Type B pancreatic cell (in vitro differentiated cells): ENCODE measurements at regions not wholly inside any gene's neighbourhood (a gene's known extent, or its start where the extent isn't known, plus 50 kb on each side); places are given as distances from the start of the nearest gene placed in this dataset.

Experiments
- DNase-seq: peaks from one replicate; pipeline ENCODE4 v3.0.0; 2021; ENCODE audit warnings: mixed read lengths; ENCODE audit not compliant: unreplicated experiment; ENCODE audit errors: extremely low spot score
- H3K27ac Mint-ChIP-seq: 2 replicates; pipeline ENCODE4 v1.8.0; 2021; ENCODE audit warnings: mild to moderate bottlenecking, mixed read lengths
- H3K27me3 Mint-ChIP-seq: 2 replicates; pipeline ENCODE4 v1.8.0; 2021; ENCODE audit warnings: mixed read lengths
- H3K36me3 Mint-ChIP-seq: 2 replicates; pipeline ENCODE4 v1.8.0; 2021; ENCODE audit warnings: mixed read lengths
- H3K4me1 Mint-ChIP-seq: one replicate; pipeline ENCODE4 v1.8.0; 2021; ENCODE audit warnings: mixed read lengths; ENCODE audit not compliant: unreplicated experiment
- H3K4me3 Mint-ChIP-seq: 2 replicates; pipeline ENCODE4 v1.8.0; 2021; ENCODE audit warnings: mild to moderate bottlenecking, mixed read lengths
- H3K9me3 Mint-ChIP-seq: 2 replicates; pipeline ENCODE4 v1.8.0; 2021; ENCODE audit warnings: mixed read lengths
- TF ChIP-seq, protein P1 (sequence below): fragments of 200-600 bp; sonication (generic); conservative IDR thresholded peaks from 2 replicates; pipeline ENCODE4 v1.5.0; 2021; ENCODE audit warnings: antibody characterized with exemption, mild to moderate bottlenecking

DNA sequence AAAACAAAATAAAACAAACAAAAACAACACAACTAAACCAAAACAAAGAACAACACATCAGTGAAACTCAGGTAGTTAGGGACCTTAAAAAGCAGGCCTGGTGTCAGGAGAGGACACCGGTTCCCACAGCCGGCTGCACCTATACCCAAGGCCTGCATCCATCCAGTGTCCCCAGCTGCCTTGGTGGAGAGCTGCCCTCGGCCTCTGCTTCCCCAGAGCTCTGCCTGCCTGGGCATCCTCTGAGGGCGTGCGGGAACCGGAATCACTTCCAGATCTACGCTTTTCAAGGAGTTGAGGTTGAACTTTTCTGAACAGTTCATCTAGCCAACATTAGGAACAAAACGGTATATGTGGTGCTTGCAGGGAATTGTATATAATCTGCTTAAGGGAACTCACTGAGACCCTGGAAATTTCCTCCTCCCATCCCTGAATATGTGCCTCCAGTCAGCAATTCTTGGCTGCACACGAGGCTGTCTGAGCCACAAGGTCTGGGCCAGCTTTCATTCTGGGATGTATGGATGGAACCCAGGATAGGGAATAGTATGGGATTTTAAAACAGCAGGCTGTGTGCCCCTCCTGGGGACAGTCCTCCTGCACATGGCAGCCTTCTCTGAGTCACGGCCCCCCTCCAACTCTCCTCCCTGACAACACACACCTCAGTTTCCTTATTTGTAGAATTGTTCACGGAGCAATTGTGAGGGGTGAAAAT is 319.0 kb upstream of the RTL1 start:
- Mint-ChIP-seq H3K4me1 (peaks cover 20% of the 10 kb centered on the region), H3K36me3 (no peaks in the 10 kb centered on the region)

DNA sequence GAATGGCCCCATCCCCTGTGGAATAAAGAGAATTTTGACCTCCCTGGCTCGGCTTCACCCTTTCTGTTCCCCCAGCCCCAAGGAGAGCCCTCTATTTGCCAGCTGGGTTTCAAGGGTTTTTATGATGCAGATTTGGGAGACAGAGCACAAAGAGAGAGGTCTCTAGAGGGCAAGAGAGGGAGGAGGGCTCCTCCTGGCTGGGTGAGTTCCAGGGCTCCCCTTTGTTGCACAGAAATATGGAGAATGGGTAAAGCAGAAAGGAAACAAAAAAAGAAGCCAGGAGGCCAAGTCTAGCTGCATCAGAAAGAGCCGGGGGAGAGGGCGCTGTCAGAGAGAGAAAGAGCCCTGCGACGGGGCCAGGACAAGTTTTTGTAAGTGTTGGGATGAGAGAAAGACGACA is 319.6 kb upstream of the RTL1 start:
- DNase-seq, result no peak
- TF ChIP-seq, protein P1, sequence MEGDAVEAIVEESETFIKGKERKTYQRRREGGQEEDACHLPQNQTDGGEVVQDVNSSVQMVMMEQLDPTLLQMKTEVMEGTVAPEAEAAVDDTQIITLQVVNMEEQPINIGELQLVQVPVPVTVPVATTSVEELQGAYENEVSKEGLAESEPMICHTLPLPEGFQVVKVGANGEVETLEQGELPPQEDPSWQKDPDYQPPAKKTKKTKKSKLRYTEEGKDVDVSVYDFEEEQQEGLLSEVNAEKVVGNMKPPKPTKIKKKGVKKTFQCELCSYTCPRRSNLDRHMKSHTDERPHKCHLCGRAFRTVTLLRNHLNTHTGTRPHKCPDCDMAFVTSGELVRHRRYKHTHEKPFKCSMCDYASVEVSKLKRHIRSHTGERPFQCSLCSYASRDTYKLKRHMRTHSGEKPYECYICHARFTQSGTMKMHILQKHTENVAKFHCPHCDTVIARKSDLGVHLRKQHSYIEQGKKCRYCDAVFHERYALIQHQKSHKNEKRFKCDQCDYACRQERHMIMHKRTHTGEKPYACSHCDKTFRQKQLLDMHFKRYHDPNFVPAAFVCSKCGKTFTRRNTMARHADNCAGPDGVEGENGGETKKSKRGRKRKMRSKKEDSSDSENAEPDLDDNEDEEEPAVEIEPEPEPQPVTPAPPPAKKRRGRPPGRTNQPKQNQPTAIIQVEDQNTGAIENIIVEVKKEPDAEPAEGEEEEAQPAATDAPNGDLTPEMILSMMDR, result peak; percentile 23
- Mint-ChIP-seq H3K27ac (peak overlapping the region; percentile 62), H3K4me1 (peaks cover 18% of the 10 kb centered on the region), H3K9me3 (no peaks in the 10 kb centered on the region), H3K4me3 (no peak overlapping the region), H3K27me3 (peaks cover 6% of the 10 kb centered on the region), H3K36me3 (no peaks in the 10 kb centered on the region)

More for the DNA sequence above, 319.0 kb upstream of the RTL1 start:
- no peak for DNase-seq
- Mint-ChIP-seq H3K27me3 (peaks cover 6% of the 10 kb centered on the region), H3K4me3 (no peak overlapping the region), H3K27ac (peak overlapping the region; percentile 62), H3K9me3 (no peaks in the 10 kb centered on the region)
- TF ChIP-seq, protein P1, result no peak

DNA sequence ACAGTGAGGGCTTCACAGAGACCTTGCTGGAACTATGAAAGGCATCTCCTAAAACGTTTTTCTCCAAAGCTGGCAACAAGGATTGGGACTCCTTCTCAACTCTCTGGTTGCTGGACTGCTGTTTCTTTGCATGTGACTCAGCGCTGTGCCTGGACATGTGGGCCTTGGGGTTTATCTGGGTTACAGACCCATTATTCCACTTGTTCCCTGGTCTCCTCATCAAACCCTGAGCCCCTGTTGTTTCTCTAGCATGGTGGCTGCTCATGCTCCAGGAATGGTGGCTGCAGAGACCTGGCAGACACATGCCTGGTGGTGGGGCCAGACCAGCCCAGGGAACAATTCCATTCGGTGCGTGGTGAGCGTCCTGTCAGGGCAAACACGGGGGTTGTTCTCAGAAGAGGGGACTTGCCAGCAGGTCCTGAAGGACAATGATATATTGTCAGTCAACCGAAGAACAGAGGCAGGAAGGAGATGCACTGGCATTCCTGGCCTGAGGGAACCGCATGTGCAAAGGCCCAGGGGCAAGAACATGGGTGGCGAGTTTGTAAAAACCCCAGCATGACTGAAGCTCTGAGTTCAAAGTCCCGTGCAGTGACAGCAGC is 320.1 kb upstream of the RTL1 start:
- Mint-ChIP-seq H3K36me3 (no peaks in the 10 kb centered on the region), H3K4me3 (no peak overlapping the region), H3K9me3 (no peaks in the 10 kb centered on the region), H3K27ac (peak overlapping the region; percentile 62), H3K4me1 (peaks cover 18% of the 10 kb centered on the region), H3K27me3 (peaks cover 6% of the 10 kb centered on the region)
- DNase-seq, result peak; percentile 53
- TF ChIP-seq, protein P1, result no peak

DNA sequence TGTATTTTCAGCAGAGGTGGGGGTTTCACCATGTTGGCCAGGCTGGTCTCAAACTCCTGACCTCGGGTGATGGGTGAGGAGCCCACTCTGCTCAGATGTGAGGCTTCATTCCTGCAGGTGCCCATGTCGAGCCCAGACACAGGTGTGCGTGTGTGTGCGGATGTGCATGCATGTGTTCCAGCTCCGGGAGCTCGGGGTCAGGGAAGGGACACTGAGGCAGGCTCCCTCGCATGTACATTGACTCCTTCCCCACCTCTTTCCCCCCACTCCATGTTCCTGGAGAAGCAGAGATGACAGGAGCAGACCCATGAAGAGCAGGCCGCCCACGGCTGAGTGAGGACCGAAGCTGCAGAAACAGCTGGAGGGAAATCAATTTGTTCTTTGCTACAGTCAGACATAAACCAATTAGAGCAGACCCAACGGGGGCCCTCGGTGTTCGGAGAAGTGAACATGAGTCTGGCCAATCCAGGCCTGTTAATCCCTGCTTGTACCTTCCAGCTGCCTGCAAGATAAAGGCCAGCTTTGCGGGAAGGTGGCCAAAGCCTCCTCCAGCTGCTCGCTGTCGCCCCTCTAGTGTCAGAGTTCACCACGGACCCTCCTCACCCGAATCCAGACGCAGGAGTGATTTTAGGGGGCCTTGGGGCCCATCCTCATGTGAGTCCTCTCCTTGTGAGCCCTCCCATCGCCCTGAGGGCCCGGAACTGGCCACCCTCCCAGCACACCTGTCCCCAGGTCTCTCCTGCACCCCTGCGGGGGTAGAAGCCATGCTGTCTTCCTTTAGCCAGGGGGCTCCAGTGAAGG is 321.0 kb upstream of the RTL1 start:
- peaks cover 6% of the 10 kb centered on the region for H3K27me3 Mint-ChIP-seq
- DNase-seq, result peak; percentile 37
- H3K9me3 Mint-ChIP-seq, result no peaks in the 10 kb centered on the region
- H3K27ac Mint-ChIP-seq, result no peak overlapping the region
- TF ChIP-seq, protein P1, result no peak
- no peak overlapping the region for H3K4me3 Mint-ChIP-seq
- H3K36me3 Mint-ChIP-seq, result no peaks in the 10 kb centered on the region
- peaks cover 18% of the 10 kb centered on the region for H3K4me1 Mint-ChIP-seq

DNA sequence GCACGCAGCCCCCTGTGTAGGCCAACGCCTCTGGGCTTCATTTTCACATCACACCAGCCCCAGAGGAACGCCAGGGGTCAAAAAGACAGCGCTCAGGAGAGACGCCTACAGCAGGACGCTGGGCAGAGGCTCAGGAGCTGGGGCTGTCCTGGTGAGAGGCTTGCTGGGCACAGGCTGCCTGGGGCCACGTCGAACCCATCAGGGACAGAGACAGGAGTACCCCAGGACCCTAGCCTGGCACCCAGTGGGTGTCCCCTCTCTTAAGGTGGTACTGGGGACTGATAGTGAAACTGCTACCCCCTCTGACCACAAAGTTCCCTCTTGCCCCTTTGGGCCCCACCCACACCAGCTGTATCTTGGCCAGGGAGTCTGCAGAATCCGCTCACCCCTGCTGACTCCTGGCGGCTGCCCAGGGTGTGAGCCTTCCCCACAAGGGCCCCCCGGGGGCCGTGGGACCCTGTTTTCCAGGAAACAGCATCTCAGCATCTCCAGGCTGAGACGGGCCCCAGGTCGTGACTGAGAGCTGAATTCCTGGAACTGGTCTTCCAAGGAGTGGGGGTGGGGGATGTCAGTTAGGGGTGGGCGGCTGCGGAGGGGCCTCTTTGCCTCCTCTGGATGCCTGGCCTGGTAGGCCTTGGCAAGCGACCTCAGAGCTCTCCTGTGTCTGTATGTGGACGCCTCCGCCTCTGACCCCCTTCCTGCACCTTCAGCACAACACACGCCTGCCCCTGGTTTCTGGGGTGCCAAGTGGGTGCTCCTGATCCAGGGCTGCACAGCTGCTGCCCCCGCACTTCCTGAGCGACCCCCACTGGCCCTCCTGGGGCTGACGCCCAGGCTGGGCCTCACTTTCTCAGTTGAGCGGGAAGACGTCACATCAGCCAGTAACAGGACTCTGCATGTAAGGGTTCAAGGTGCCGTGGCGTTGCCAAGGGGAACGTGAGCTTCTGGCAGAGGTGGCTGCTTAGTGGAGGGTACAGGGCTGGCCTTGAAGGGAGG is 321.9 kb upstream of the RTL1 start:
- Mint-ChIP-seq H3K27ac (no peak overlapping the region), H3K9me3 (no peaks in the 10 kb centered on the region), H3K36me3 (no peaks in the 10 kb centered on the region), H3K4me1 (peaks cover 18% of the 10 kb centered on the region), H3K4me3 (no peak overlapping the region), H3K27me3 (peaks cover 6% of the 10 kb centered on the region)
- TF ChIP-seq, protein P1, result no peak
- no peak for DNase-seq
